Activated CD4-positive, alpha-beta T cell treated with anti-CD3 and anti-CD28 coated beads, Interleukin-2, amount 50 U/mL, for 48 hours (primary cell): ENCODE measurements at regions not wholly inside any gene's neighbourhood (a gene's known extent, or its start where the extent isn't known, plus 50 kb on each side); places are given as distances from the start of the nearest gene placed in this dataset.

Experiments
- DNase-seq, 2 experiments: peaks; one replicate each; pipeline ENCODE4 v3.0.0-alpha.2; 2020

- DNase-seq = no peak
These were observed 1201.4 kb upstream of the C9orf72 start for GRCh38 chr9:28774433-28775235.

DNA sequence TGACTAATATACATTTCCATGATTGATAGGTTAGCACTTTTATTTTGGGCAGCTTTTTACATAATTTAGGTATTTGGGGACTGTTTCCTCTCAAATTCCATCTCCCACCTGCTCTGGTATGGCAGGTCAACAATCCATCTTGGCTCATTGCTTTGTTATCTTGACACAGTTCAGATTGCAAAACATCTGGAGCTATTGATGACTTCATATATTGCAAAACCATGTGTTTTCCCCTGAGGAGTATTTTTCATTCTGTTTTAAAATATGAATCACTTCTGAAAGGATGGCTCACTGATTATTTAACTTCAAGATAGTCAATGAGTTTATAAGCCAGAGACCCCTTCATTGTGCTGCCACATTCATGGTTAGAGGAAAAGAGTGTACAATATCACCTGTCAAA, 1206.0 kb upstream of the C9orf72 start:
- DNase-seq = no peak

DNA sequence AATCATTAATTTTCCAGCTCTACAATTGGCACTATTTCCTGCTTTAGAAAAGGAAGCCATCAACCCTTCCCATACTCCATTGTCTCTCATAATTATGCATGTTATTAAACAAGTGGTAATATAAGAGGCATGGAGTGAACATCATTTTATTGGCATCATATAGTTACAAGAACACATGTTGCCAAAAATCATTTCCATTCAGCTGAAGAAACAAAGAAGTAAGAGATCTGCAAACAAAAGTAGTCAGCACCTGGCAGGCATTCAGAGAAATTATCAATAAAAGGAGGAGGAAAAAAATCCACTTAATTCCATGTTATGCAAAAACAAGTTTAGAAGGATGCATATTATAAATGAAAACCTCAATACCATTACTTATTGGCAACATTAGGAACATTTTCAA, 1208.2 kb upstream of the C9orf72 start:
- no peak for DNase-seq

GRCh38 chr9:28782630-28783029, 1209.3 kb upstream of the C9orf72 start:
- no peak for DNase-seq

GRCh38 chr9:28792716-28793115, 1219.4 kb upstream of the C9orf72 start:
- no peak for DNase-seq

DNA sequence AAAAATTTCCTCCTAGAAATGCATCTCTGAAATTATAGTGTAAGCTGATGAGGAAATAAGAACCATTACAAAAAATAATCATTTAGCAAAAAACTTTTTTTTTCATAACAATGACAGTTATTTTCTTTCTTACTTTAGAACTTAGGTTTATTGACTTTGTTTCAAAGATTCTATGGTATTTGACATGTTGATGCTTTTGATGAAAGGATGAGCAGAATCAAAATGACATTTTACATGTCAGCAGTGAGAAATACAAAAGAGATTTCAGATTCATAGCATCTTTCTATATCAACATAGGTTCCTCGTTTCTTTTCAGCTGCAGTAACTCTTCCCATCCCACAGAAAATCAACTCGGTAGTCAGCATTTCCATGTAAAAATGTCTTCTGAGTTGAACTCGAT, 1226.6 kb upstream of the C9orf72 start:
- no peak for DNase-seq

DNA sequence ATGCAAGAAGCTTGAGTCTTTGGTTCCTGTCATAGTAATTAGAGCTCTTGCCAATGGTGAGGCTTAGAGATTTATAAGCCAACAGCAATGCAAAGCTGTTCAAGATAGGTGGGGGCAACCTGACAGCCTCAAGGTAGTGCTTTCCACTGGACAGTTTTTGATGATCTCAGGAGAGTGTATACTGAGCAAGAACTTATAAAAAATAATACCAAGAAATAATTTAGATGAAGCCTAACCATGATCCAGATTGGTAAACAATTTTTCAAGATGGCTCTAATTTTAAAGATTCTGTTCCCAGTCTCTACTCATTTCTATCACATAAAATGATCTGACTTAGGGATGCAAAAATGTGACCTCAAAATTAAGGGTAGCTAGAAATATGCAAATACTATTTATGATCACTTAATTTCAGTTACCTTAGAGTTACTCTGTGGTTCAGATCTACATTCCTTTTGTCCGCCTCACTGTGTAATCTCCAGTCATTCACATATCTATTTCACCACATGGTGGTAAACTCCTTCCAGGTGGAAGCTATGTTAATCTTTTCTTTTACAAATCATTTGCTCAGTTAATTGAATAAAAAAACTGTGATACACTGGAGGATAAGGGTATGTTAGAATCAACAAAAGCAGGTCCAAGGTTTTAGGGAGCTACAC, 1228.0 kb upstream of the C9orf72 start:
- DNase-seq = no peak

- DNase-seq = no peak
These were observed 1231.9 kb upstream of the C9orf72 start for GRCh38 chr9:28805197-28805596.

- DNase-seq = no peak
These were observed 1234.8 kb upstream of the C9orf72 start for GRCh38 chr9:28808042-28808441.

DNA sequence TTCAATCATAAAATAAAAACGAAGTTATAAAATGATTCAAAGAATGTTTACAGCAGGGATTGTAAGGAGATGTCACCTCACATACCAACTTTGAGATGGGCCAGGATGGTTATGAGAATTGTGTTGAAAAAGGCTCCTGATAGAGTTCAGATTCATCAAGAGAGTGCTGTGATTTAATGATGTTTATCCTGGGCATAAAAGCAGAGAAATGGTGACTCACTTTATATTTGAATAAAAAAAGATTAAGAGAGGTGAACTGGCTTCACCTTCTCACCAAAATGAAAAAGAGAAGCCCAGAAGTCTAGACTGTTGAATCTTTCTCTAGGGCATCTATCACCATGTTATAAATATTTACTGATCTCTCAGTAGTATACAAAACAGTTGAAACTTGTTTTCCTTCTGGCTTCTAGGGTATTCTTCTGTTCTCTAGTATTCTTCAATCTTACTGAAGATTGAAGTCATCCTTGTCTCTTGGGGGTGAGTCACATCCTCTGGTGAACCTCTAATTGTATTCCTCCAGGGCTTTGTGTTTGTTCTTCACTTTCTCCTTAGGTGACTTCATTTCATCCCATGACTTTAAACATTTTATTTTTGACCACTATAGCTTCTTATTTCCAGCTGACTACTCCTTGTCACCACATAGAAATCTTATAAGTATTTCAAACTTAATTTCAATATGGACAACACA, 1237.3 kb upstream of the C9orf72 start:
- DNase-seq = no peak

GRCh38 chr9:28820741-28821140, 1247.5 kb upstream of the C9orf72 start:
- no peak for DNase-seq

GRCh38 chr9:28821240-28821639, 1248.0 kb upstream of the C9orf72 start:
- DNase-seq = no peak

GRCh38 chr9:28824432-28824963, 1251.2 kb upstream of the C9orf72 start:
- no peak for DNase-seq

- no peak for DNase-seq
These were observed 1259.0 kb upstream of the C9orf72 start for GRCh38 chr9:28832168-28832770.

DNA sequence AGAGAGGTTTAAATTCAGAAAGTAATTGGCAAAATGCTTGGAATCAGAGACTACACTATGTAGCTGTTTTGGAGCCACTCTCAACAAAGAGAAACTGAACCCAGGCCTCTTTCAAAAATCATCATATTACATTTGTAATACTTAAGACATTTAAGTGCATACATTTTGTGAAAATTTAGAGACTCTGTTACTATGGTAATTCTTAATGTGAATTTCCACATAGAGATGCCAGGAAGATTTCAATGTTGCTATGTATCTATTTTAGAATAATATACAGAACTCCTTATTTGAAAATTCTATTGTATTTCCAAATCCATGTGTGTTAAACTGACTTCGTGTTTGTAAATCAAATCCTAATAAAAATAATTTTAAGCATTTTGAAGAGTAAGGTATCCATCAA, 1260.9 kb upstream of the C9orf72 start:
- DNase-seq = no peak

- DNase-seq = no peak
These were observed 1266.6 kb upstream of the C9orf72 start for GRCh38 chr9:28839778-28840430.

DNA sequence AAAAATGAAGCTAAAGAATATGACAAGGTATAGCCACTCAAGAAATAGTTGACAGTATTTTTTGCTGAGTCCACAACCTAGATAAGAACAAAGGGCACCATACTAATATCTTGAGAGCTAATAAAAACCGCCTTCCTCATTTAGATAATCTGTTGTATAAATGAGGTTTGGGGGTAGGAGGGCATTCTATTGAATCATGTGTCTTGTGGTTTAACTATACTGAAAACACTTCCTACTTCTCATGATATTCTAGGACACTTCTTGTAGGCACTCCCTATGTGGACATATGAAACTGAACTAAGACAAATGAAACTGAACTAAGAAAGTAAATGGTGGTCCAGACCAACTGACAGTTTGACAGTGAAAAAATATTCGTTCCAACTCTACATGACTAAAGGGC, 1268.5 kb upstream of the C9orf72 start:
- DNase-seq = no peak

GRCh38 chr9:28847331-28847730, 1274.0 kb upstream of the C9orf72 start:
- no peak for DNase-seq

- no peak for DNase-seq
These were observed 1275.4 kb upstream of the C9orf72 start for GRCh38 chr9:28848671-28849070.

DNA sequence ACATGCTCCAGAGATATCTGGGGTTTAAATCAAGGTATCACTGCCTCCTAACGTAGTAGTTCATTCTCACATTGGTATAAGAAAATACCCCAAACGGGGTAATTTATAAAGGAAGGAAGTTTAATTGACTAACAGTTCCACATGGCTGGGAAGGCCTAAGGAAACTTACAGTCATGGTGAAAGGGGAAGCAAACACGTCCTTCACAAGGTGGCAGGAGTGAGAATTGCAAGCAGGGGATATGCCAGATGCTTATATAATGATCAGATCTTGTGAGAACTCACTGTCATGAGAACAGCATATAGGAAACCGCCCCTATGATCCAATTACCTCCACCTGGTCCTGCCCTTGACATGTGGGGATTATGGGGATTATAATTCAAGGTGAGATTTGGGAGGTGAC, 1280.2 kb upstream of the C9orf72 start:
- DNase-seq = no peak

GRCh38 chr9:28866951-28867350, 1293.7 kb upstream of the C9orf72 start:
- no peak for DNase-seq

DNA sequence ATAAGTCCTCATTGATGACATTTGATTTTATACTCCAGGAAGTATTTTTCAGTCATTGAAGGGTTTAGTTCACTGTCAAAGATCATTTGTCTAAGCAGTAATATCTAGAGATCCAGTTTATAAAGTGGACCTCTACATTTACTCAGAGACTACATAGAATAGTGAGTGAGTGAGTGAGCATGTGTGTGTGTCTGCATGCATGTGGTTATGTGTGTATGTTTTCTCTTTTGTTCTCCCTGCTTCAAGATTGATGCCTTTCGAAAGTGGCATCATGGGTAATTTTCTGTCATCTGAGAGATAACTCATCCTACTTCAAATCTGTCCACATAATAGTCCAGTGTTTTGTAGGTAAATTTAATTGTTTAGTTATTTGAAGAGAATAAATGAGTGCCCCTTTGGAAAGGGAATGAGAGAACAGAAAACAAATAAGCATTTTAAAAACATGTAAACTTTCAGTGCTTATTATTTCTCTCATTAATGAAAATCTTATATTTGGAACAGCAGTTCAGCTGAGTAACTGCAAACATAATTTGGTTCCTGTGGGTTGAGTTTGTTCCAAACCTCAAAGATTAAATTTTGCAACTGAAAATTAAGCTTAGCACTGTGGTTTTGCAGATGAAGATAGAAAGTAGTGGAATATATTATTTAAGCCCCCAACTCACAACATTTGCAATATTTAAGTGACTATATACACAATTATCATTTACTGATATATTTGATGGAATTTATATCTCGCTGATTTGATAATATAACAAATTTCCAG, 1295.1 kb upstream of the C9orf72 start:
- no peak for DNase-seq
